HG03469 (cell line): ENCODE measurements at regions not wholly inside any gene's neighbourhood (a gene's known extent, or its start where the extent isn't known, plus 50 kb on each side); places are given as distances from the start of the nearest gene placed in this dataset.

Source experiments
- ATAC-seq: cut with Tn5 transposase; IDR thresholded peaks from one replicate; pipeline ENCODE4 v1.9.1; 2021; ENCODE audit warnings: mild to moderate bottlenecking, moderate library complexity, moderate number of reproducible peaks; ENCODE audit not compliant: unreplicated experiment

- no peak for ATAC-seq
These were observed 650.3 kb upstream of the KLF4 start for GRCh38 chr9:108139900-108140299.

- ATAC-seq: no peak
These were observed 648.9 kb upstream of the KLF4 start for GRCh38 chr9:108138516-108138915.

GRCh38 chr9:108136656-108137055, 647.1 kb upstream of the KLF4 start:
- ATAC-seq: no peak

GRCh38 chr9:108134486-108135128, 645.0 kb upstream of the KLF4 start:
- ATAC-seq: no peak

GRCh38 chr9:108133680-108134079, 644.1 kb upstream of the KLF4 start:
- no peak for ATAC-seq

GRCh38 chr9:108133101-108133500, 643.5 kb upstream of the KLF4 start:
- ATAC-seq: no peak

- ATAC-seq: no peak
These were observed 641.3 kb upstream of the KLF4 start for GRCh38 chr9:108130905-108131304.

GRCh38 chr9:108125625-108126024, 636.1 kb upstream of the KLF4 start:
- no peak for ATAC-seq

GRCh38 chr9:108119530-108120113, 630.1 kb upstream of the KLF4 start:
- ATAC-seq: no peak

- ATAC-seq: no peak
These were observed 628.2 kb upstream of the KLF4 start for GRCh38 chr9:108117795-108118194.

GRCh38 chr9:108117306-108117705, 627.7 kb upstream of the KLF4 start:
- no peak for ATAC-seq

- no peak for ATAC-seq
These were observed 624.0 kb upstream of the KLF4 start for GRCh38 chr9:108113596-108113995.

GRCh38 chr9:108109927-108110690, 620.5 kb upstream of the KLF4 start:
- no peak for ATAC-seq

- no peak for ATAC-seq
These were observed 619.4 kb upstream of the KLF4 start for GRCh38 chr9:108108852-108109448.

- ATAC-seq: no peak
These were observed 618.8 kb upstream of the KLF4 start for GRCh38 chr9:108108280-108108851.

GRCh38 chr9:108105885-108106284, 616.3 kb upstream of the KLF4 start:
- ATAC-seq: no peak

GRCh38 chr9:108104991-108105390, 615.4 kb upstream of the KLF4 start:
- ATAC-seq: no peak

GRCh38 chr9:108103046-108103693, 613.6 kb upstream of the KLF4 start:
- no peak for ATAC-seq

GRCh38 chr9:108101410-108101809, 611.8 kb upstream of the KLF4 start:
- ATAC-seq: no peak

GRCh38 chr9:108100571-108100970, 611.0 kb upstream of the KLF4 start:
- no peak for ATAC-seq

GRCh38 chr9:108099854-108100253, 610.3 kb upstream of the KLF4 start:
- ATAC-seq: no peak
